Heart left ventricle (tissue), 16 donors: ENCODE measurements at regions not wholly inside any gene's neighbourhood (a gene's known extent, or its start where the extent isn't known, plus 50 kb on each side); places are given as distances from the start of the nearest gene placed in this dataset.
A peak's percentile ranks its signal among the peaks of the same experiment; 100 is the strongest.

Experiments
- ATAC-seq, 4 donors: fragments of 200-7000 bp; cut with Tn5 transposase; one replicate each; pipeline ENCODE4 v1.9.1; 2020 to 2022; ENCODE audit warnings: moderate library complexity in 4 of 4, mild to moderate bottlenecking in 3 of 4, moderate number of reproducible peaks in 1 of 4
- DNase-seq, 5 donors: peaks; one replicate each; pipeline ENCODE4 v3.0.0-alpha.2; 2020
- H3K27ac ChIP-seq, 12 donors: fragments of 200-600 bp; sonication (generic) in 4 of 12; one replicate each; pipeline versions ENCODE4 v1.5.0 to v1.8.0; 2016 to 2022; ENCODE audit warnings: mild to moderate bottlenecking in 2 of 12
- H3K27me3 ChIP-seq, 9 donors: fragments of 200-600 bp; sonication (generic) in 2 of 9; one replicate each; pipeline versions ENCODE4 v1.5.1 to v1.8.0; 2016 to 2022; ENCODE audit warnings: mild to moderate bottlenecking in 3 of 9
- H3K36me3 ChIP-seq, 9 donors: fragments of 200-600 bp; sonication (generic) in 2 of 9; one replicate each; pipeline versions ENCODE4 v1.5.0 to v1.8.0; 2018 to 2022; ENCODE audit warnings: mild to moderate bottlenecking in 2 of 9
- H3K4me1 ChIP-seq, 12 donors: fragments of 200-600 bp; sonication (generic) in 4 of 12; one replicate each; pipeline versions ENCODE4 v1.5.0 to v1.8.0; 2016 to 2022; ENCODE audit warnings: mild to moderate bottlenecking in 3 of 12
- H3K4me3 ChIP-seq, 12 donors: fragments of 200-600 bp; sonication (generic) in 4 of 12; one replicate each; pipeline versions ENCODE4 v1.5.0 to v1.8.0; 2017 to 2022; ENCODE audit warnings: mild to moderate bottlenecking in 9 of 12, moderate library complexity in 4 of 12
- H3K9me3 ChIP-seq, 12 donors: fragments of 200-600 bp; sonication (generic) in 4 of 12; one replicate each; pipeline versions ENCODE4 v1.5.0 to v1.8.0; 2016 to 2022; ENCODE audit warnings: mild to moderate bottlenecking in 1 of 12
- POLR2A ChIP-seq, 2 donors: fragments of 450-650 bp; IDR thresholded peaks; one replicate each; pipeline ENCODE4 v1.6.1; 2017; ENCODE audit warnings: antibody characterized with exemption in 2 of 2, mild to moderate bottlenecking in 2 of 2, moderate library complexity in 2 of 2
- WGBS, 4 donors: extraction: QIAGEN DNeasy Blood & Tissue Kit in 2 of 4; methylation state at CpG; one replicate each; pipeline versions ENCODE4 v1.1.5 to v1.1.7; 2013 to 2018; 5-methylcytosine and 5-hydroxymethylcytosine counted together
- intact Hi-C, 10 donors: fragments of 100-400 bp; cut with DNase I; formaldehyde crosslinking; loops; one replicate each; pipeline versions ENCODE4 v1.11.1 to v1.14.2; 2022
- TF ChIP-seq, protein P1 (sequence below), 12 donors: fragments of 200-600 bp; sonication (generic) in 4 of 12; IDR thresholded peaks; one replicate each; pipeline versions ENCODE4 v1.5.0 to v1.8.0; 2018 to 2022; ENCODE audit warnings: antibody characterized with exemption in 12 of 12, mild to moderate bottlenecking in 5 of 12
- donor health status: ischemic (EF 13 %, LVEDD 7.1; RV severe dilation, severe dysfunction).
- donor health status: healthy with polysubstance abuse.
- donor health status: DM: no; HTN: yes; CAD: no.
- donor health status: DM: no; HTN: no; CAD: no.
- donor health status: ischemic (EF 25% LVEDD 6.9; RV normal size, moderate dysfunction).
- donor health status: ischemic (EF 25% LVEDD 5.7; RV mildly dilated, moderate dysfunction).
- donor health status: healthy.
- donor health status: DM: yes; HTN: yes; CAD: no.
- donor health status: ischemic (EF 35%, LVEDD 5.7; RV mildly dilated, moderate dysfunction).
- donor health status: nonischemic (EF 11% LVEDD 7.7; RV severe dilation, severe dysfunction).
- donor health status: DM: yes; HTN: yes; CAD: no.
- donor health status: PGD.
- donor health status: ischemic (EF 29% LVEDD 5.4; RV normal size, mild dysfunction).
- donor health status: nonischemic (EF 23%, LVEDD 6.1; RV moderate dilation, normal function).

DNA sequence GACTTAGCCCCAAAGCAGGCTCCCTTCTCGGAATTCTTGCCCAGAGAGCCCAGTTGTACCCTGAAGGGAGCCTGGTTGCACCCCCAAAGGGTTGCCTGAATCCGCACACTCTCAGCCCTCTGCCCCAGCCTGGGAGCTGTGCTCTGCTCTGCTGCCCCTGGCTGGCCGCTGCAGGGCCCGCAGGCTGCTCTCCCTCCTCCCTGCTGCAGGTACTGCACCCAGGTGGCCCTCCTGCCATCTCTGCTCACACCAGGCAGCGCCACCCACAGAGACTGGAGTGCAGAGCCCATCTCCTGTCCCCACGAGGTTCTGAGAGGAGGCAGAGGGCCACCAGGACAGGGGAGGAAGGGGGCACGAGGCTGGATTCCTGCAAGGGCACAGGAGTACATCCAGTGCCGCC, 134.2 kb upstream of the NSMCE3 start:
- Histone ChIP-seq H3K36me3 (no peaks in the 10 kb centered on the region), H3K4me3 (no peak overlapping the region), H3K9me3 (no peaks in the 10 kb centered on the region), H3K27me3 (peaks cover 0 to 12% (median 0%) of the 10 kb centered on the region in 9 donors), H3K27ac (no peak overlapping the region), H3K4me1 (no peaks in the 10 kb centered on the region)
- WGBS, 4 donors: 36 to 61% (median 49%) methylated on average over 2 to 8 of the region's 8 CpGs
- DNase-seq (no peak), ATAC-seq (peak in 1 of 4 donors; percentile 34)
- intact Hi-C loops: no loop called here
- TF ChIP-seq, protein P1, sequence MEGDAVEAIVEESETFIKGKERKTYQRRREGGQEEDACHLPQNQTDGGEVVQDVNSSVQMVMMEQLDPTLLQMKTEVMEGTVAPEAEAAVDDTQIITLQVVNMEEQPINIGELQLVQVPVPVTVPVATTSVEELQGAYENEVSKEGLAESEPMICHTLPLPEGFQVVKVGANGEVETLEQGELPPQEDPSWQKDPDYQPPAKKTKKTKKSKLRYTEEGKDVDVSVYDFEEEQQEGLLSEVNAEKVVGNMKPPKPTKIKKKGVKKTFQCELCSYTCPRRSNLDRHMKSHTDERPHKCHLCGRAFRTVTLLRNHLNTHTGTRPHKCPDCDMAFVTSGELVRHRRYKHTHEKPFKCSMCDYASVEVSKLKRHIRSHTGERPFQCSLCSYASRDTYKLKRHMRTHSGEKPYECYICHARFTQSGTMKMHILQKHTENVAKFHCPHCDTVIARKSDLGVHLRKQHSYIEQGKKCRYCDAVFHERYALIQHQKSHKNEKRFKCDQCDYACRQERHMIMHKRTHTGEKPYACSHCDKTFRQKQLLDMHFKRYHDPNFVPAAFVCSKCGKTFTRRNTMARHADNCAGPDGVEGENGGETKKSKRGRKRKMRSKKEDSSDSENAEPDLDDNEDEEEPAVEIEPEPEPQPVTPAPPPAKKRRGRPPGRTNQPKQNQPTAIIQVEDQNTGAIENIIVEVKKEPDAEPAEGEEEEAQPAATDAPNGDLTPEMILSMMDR (IDR thresholded peaks at IDR 0.05): no peak
- TF ChIP-seq POLR2A (IDR thresholded peaks at IDR 0.05): no peak

DNA sequence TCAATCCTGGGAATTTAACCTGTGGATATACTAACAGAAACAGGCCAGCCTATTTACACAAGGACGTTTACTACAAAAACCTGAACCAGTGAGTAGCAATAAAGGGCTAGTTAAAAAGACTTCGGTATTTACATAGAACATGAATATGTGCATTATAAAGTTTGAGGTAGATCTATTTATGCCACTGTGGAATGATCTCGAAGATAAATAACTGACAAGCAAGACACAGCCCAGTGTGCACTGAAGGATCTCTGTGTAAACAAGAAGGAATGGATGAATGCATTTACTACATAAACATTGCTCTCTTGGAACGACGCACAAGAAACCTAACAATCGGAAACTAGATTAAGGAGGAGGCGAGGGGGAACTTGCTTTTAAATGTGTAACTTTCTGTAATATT, 132.0 kb upstream of the NSMCE3 start:
- peaks cover 0 to 12% (median 0%) of the 10 kb centered on the region in 9 donors for H3K27me3 ChIP-seq
- intact Hi-C loops: no loop called here

DNA sequence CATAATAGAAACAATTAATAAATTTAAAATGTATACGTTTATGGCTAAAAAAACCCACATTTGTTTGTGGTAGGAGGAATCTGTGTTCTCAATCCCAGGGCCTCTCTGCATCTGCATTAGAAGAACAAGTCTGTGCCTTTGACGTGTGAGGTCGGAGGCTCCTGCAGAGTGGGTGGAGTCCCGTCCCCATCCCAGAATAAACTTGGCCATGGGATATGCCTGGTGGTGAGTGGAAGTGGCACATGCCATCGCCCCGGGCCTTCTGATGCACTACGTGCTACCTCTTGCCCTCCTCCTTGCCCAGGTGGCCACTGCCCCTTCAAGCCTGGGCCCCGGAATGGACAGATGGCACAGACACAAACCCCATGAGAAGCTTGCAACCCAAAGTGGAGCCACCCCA, 131.1 kb upstream of the NSMCE3 start:
- Histone ChIP-seq H3K36me3 (no peaks in the 10 kb centered on the region), H3K27me3 (peaks cover 0 to 12% (median 0%) of the 10 kb centered on the region in 9 donors), H3K27ac (no peak overlapping the region), H3K4me1 (no peaks in the 10 kb centered on the region), H3K9me3 (no peaks in the 10 kb centered on the region), H3K4me3 (no peak overlapping the region)
- WGBS, 4 donors: 46 to 59% (median 54%) methylated on average over 7 to 8 of the region's 8 CpGs
- ATAC-seq (no peak), DNase-seq (no peak)
- intact Hi-C loops: no loop called here
- TF ChIP-seq POLR2A (IDR thresholded peaks at IDR 0.05): no peak
- TF ChIP-seq, protein P1 (IDR thresholded peaks at IDR 0.05): no peak

More for the DNA sequence above, 132.0 kb upstream of the NSMCE3 start:
- Histone ChIP-seq H3K4me1 (no peaks in the 10 kb centered on the region), H3K9me3 (no peaks in the 10 kb centered on the region), H3K4me3 (no peak overlapping the region), H3K27ac (no peak overlapping the region), H3K36me3 (no peaks in the 10 kb centered on the region)
- no peak for ATAC-seq
- no peak for DNase-seq
- TF ChIP-seq, protein P1 (IDR thresholded peaks at IDR 0.05): no peak
- no peak for TF ChIP-seq POLR2A (IDR thresholded peaks at IDR 0.05)
- WGBS, 4 donors: 59 to 72% (median 69%) methylated on average over 7 of the region's 7 CpGs

DNA sequence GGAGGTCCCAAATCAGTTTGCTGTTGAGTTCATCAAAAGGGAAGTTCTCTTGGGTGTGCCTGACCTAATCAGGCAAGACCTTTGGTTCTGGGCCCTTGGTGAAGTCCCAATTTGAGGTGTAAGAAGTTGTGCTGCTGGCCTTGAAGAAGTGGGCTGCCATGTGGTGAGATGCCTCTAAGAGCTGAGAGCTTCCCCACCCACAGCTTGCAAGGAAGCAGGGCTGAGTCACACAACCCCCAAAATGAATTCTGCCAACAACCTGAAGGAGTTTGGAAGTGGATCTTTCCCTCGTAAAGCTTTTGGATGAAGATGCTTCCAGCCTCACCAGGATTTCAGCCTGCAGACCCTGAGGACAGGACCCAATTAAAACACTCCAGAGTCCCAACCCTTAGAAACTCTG, 129.3 kb upstream of the NSMCE3 start:
- H3K27me3 ChIP-seq: peaks cover 0 to 11% (median 0%) of the 10 kb centered on the region in 9 donors
- TF ChIP-seq, protein P1 (IDR thresholded peaks at IDR 0.05): no peak
- TF ChIP-seq POLR2A (IDR thresholded peaks at IDR 0.05): no peak
- no peak for DNase-seq
- no peak overlapping the region for H3K4me3 ChIP-seq
- no peaks in the 10 kb centered on the region for H3K9me3 ChIP-seq
- no peaks in the 10 kb centered on the region for H3K4me1 ChIP-seq
- H3K36me3 ChIP-seq: no peaks in the 10 kb centered on the region
- intact Hi-C loops: no loop called here
- WGBS, 4 donors: 76 to 96% (median 84%) methylated on average over 1 of the region's 1 CpG
- no peak for ATAC-seq
- no peak overlapping the region for H3K27ac ChIP-seq
